Posterior cingulate gyrus (tissue), 11 donors: ENCODE measurements at regions not wholly inside any gene's neighbourhood (a gene's known extent, or its start where the extent isn't known, plus 50 kb on each side); places are given as distances from the start of the nearest gene placed in this dataset.

Experiments
- DNase-seq, 10 donors: peaks; one replicate each; pipeline versions ENCODE4 v3.0.0 to v3.0.0-alpha.2; 2020 to 2021; ENCODE audit warnings: mixed read lengths in 3 of 10
- intact Hi-C: fragments of 100-400 bp; cut with DNase I; formaldehyde crosslinking; loops from one replicate; pipeline ENCODE4 v1.15.1; 2023

- no peak for DNase-seq
- intact Hi-C loops: no loop called here
Measured at GRCh38 chr2:221019668-221020067, 552.4 kb downstream of the EPHA4 start.

GRCh38 chr2:221022554-221022953 is 549.5 kb downstream of the EPHA4 start:
- DNase-seq: no peak
- intact Hi-C loops: no loop called here

- DNase-seq: no peak
- intact Hi-C loops: no loop called here
Measured at GRCh38 chr2:221025398-221025797, 546.7 kb downstream of the EPHA4 start.

- intact Hi-C loops: no loop called here
- no peak for DNase-seq
Measured at GRCh38 chr2:221034026-221034701, 537.9 kb downstream of the EPHA4 start.

GRCh38 chr2:221034973-221035372 is 537.1 kb downstream of the EPHA4 start:
- intact Hi-C loops: no loop called here
- DNase-seq: no peak

- intact Hi-C loops: no loop called here
Measured at GRCh38 chr2:221042926-221043325, 529.2 kb downstream of the EPHA4 start.

GRCh38 chr2:221044781-221045180 is 527.3 kb downstream of the EPHA4 start:
- no peak for DNase-seq
- intact Hi-C loops: no loop called here

More at GRCh38 chr2:221042926-221043325, 529.2 kb downstream of the EPHA4 start:
- DNase-seq: no peak

- no peak for DNase-seq
- intact Hi-C loops: no loop called here
Measured at GRCh38 chr2:221050020-221050795, 521.9 kb downstream of the EPHA4 start.

GRCh38 chr2:221051162-221051561 is 520.9 kb downstream of the EPHA4 start:
- intact Hi-C loops: no loop called here
- no peak for DNase-seq

- intact Hi-C loops: no loop called here
- DNase-seq: no peak
Measured at GRCh38 chr2:221060376-221060775, 511.7 kb downstream of the EPHA4 start.

GRCh38 chr2:221063568-221063967 is 508.5 kb downstream of the EPHA4 start:
- intact Hi-C loops: no loop called here
- no peak for DNase-seq

- intact Hi-C loops: no loop called here
- no peak for DNase-seq
Measured at GRCh38 chr2:221064058-221064854, 507.8 kb downstream of the EPHA4 start.

- no peak for DNase-seq
- intact Hi-C loops: no loop called here
Measured at GRCh38 chr2:221064880-221065279, 507.2 kb downstream of the EPHA4 start.

- DNase-seq: no peak
- intact Hi-C loops: no loop called here
Measured at GRCh38 chr2:221068123-221068522, 504.0 kb downstream of the EPHA4 start.

- no peak for DNase-seq
- intact Hi-C loops: no loop called here
Measured at GRCh38 chr2:221070106-221070505, 502.0 kb downstream of the EPHA4 start.

GRCh38 chr2:221073326-221074049 is 498.6 kb downstream of the EPHA4 start:
- intact Hi-C loops: no loop called here
- no peak for DNase-seq

GRCh38 chr2:221074238-221074637 is 497.9 kb downstream of the EPHA4 start:
- DNase-seq: no peak
- intact Hi-C loops: no loop called here

- no peak for DNase-seq
- intact Hi-C loops: no loop called here
Measured at GRCh38 chr2:221075203-221075602, 496.9 kb downstream of the EPHA4 start.

GRCh38 chr2:221077251-221077650 is 494.9 kb downstream of the EPHA4 start:
- intact Hi-C loops: no loop called here
- no peak for DNase-seq

GRCh38 chr2:221077799-221078198 is 494.3 kb downstream of the EPHA4 start:
- intact Hi-C loops: no loop called here
- DNase-seq: no peak
